ENCODE measurements at regions not wholly inside any gene's neighbourhood (a gene's known extent, or its start where the extent isn't known, plus 50 kb on each side); places are given as distances from the start of the nearest gene placed in this dataset.

- TF ChIP-seq CTCF (IDR thresholded peaks at IDR 0.05; ENCODE audit: insufficient read depth, low read length): no peak
- TF ChIP-seq GABPA (IDR thresholded peaks at IDR 0.05; ENCODE audit: low read depth): no peak
- TF ChIP-seq REST (IDR thresholded peaks at IDR 0.05; ENCODE audit: insufficient replicate concordance, low read depth): no peak
- TF ChIP-seq SPI1 (IDR thresholded peaks at IDR 0.05; ENCODE audit: borderline replicate concordance, low read depth): no peak
These were observed 172.5 kb downstream of the DHX15 start for GRCh38 chr4:24411806-24412205.

Data from HL-60 (cell line).